ENCODE measurements at regions not wholly inside any gene's neighbourhood (a gene's known extent, or its start where the extent isn't known, plus 50 kb on each side); places are given as distances from the start of the nearest gene placed in this dataset.

- in situ Hi-C loops (cut with MboI; ENCODE audit: low pct_unique_long_range_greater_than_20kb, low sequenced_read_pairs, unreplicated experiment) = no loop called here
- DNase-seq (ENCODE audit: low spot score) = no peak
- peak; percentile 37 for TF ChIP-seq CTCF (IDR thresholded peaks at IDR 0.05; ENCODE audit: extremely low read depth, insufficient read depth, missing control alignments)
These were observed 175.8 kb upstream of the GGTLC1 start for GRCh38 chr20:24164360-24164759.

GRCh38 chr20:24163506-24163905 lies 174.9 kb upstream of the GGTLC1 start:
- DNase-seq (ENCODE audit: low spot score) = no peak
- in situ Hi-C loops (cut with MboI; ENCODE audit: low pct_unique_long_range_greater_than_20kb, low sequenced_read_pairs, unreplicated experiment) = no loop called here
- no peak for TF ChIP-seq CTCF (IDR thresholded peaks at IDR 0.05; ENCODE audit: extremely low read depth, insufficient read depth, missing control alignments)

GRCh38 chr20:24160563-24161281 lies 172.1 kb upstream of the GGTLC1 start:
- no peak for DNase-seq (ENCODE audit: low spot score)
- in situ Hi-C loops (cut with MboI; ENCODE audit: low pct_unique_long_range_greater_than_20kb, low sequenced_read_pairs, unreplicated experiment) = no loop called here

GRCh38 chr20:24158281-24158680 lies 169.7 kb upstream of the GGTLC1 start:
- DNase-seq (ENCODE audit: low spot score) = no peak
- in situ Hi-C loops (cut with MboI; ENCODE audit: low pct_unique_long_range_greater_than_20kb, low sequenced_read_pairs, unreplicated experiment) = no loop called here
- TF ChIP-seq CTCF (IDR thresholded peaks at IDR 0.05; ENCODE audit: extremely low read depth, insufficient read depth, missing control alignments) = no peak

More at GRCh38 chr20:24160563-24161281, 172.1 kb upstream of the GGTLC1 start:
- TF ChIP-seq CTCF (IDR thresholded peaks at IDR 0.05; ENCODE audit: extremely low read depth, insufficient read depth, missing control alignments) = peak; percentile 66

GRCh38 chr20:24157213-24157612 lies 168.6 kb upstream of the GGTLC1 start:
- in situ Hi-C loops (cut with MboI; ENCODE audit: low pct_unique_long_range_greater_than_20kb, low sequenced_read_pairs, unreplicated experiment) = no loop called here
- no peak for DNase-seq (ENCODE audit: low spot score)
- TF ChIP-seq CTCF (IDR thresholded peaks at IDR 0.05; ENCODE audit: extremely low read depth, insufficient read depth, missing control alignments) = no peak

- no peak for DNase-seq (ENCODE audit: low spot score)
- TF ChIP-seq CTCF (IDR thresholded peaks at IDR 0.05; ENCODE audit: extremely low read depth, insufficient read depth, missing control alignments) = no peak
- in situ Hi-C loops (cut with MboI; ENCODE audit: low pct_unique_long_range_greater_than_20kb, low sequenced_read_pairs, unreplicated experiment) = no loop called here
These were observed 164.8 kb upstream of the GGTLC1 start for GRCh38 chr20:24153101-24154040.

All from GM13977 (cell line).